ENCODE measurements at regions not wholly inside any gene's neighbourhood (a gene's known extent, or its start where the extent isn't known, plus 50 kb on each side); places are given as distances from the start of the nearest gene placed in this dataset.

DNA sequence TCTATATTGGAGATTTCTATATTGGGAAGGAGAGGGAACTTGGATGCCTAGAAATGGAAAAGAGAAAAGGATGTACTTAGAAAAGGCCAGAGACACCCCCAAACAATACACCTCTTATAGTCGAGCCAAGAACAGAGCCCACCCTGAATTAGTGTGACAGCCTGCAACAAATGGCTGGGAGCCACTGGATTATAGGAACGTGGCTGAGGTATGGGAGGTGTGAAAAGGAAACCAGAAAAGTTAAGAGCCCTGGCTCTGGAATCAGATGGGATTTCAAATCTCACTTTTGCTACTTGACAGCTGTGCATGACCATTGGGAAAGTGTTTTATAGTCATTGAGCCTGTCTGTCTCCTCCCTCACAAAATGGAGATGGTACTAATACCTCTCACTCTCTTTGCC is 394.0 kb downstream of the ZNF521 start:
- TF ChIP-seq, protein P1, sequence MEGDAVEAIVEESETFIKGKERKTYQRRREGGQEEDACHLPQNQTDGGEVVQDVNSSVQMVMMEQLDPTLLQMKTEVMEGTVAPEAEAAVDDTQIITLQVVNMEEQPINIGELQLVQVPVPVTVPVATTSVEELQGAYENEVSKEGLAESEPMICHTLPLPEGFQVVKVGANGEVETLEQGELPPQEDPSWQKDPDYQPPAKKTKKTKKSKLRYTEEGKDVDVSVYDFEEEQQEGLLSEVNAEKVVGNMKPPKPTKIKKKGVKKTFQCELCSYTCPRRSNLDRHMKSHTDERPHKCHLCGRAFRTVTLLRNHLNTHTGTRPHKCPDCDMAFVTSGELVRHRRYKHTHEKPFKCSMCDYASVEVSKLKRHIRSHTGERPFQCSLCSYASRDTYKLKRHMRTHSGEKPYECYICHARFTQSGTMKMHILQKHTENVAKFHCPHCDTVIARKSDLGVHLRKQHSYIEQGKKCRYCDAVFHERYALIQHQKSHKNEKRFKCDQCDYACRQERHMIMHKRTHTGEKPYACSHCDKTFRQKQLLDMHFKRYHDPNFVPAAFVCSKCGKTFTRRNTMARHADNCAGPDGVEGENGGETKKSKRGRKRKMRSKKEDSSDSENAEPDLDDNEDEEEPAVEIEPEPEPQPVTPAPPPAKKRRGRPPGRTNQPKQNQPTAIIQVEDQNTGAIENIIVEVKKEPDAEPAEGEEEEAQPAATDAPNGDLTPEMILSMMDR (conservative IDR thresholded peaks at IDR 0.05; ENCODE audit: low read length): no peak
- no peak for TF ChIP-seq EZH2phosphoT487 (IDR thresholded peaks at IDR 0.05; ENCODE audit: borderline replicate concordance, low read depth, low read length)

Data from OCI-LY7 (cell line).